Calu3 (cell line): ENCODE measurements at regions not wholly inside any gene's neighbourhood (a gene's known extent, or its start where the extent isn't known, plus 50 kb on each side); places are given as distances from the start of the nearest gene placed in this dataset.
"Not testable (repeated sequence)": the region's sequence is repeated elsewhere in the genome, so short reads cannot be mapped to it uniquely, and the experiment has no call there.

Source experiments
- BruUV-seq: library from RNA; stranded (reverse); fragments of 400-500 nt; replicated peaks from 2 replicates; lab custom pipeline; 2021; lab: Mats Ljungman, UMichigan
- CTCF ChIA-PET: fragments of 300-600 bp; sonication (Branson Sonifier 250); formaldehyde crosslinking; loops from one replicate; lab custom pipeline; 2022; ENCODE audit warnings: antibody characterized with exemption; lab: Charles Lee
- DNase-seq: peaks from one replicate; pipeline ENCODE4 v3.0.0; 2022
- H3K27ac Mint-ChIP-seq: one replicate; pipeline ENCODE4 v1.8.0; 2022; ENCODE audit warnings: mixed read lengths; ENCODE audit not compliant: unreplicated experiment
- H3K27me3 Mint-ChIP-seq: one replicate; pipeline ENCODE4 v1.8.0; 2022; ENCODE audit warnings: mixed read lengths; ENCODE audit not compliant: unreplicated experiment
- H3K36me3 Mint-ChIP-seq: one replicate; pipeline ENCODE4 v1.8.0; 2022; ENCODE audit warnings: mild to moderate bottlenecking, moderate library complexity, mixed read lengths; ENCODE audit not compliant: insufficient read depth, unreplicated experiment
- H3K4me1 Mint-ChIP-seq: one replicate; pipeline ENCODE4 v1.8.0; 2022; ENCODE audit warnings: mild to moderate bottlenecking, low read depth, mixed read lengths; ENCODE audit not compliant: unreplicated experiment
- H3K4me3 Mint-ChIP-seq: one replicate; pipeline ENCODE4 v1.8.0; 2022; ENCODE audit warnings: mild to moderate bottlenecking, low read depth, moderate library complexity, mixed read lengths; ENCODE audit not compliant: unreplicated experiment
- H3K9me3 Mint-ChIP-seq: one replicate; pipeline ENCODE4 v1.8.0; 2022; ENCODE audit warnings: low read depth, mixed read lengths; ENCODE audit not compliant: unreplicated experiment
- intact Hi-C: fragments of 100-400 bp; cut with micrococcal nuclease; formaldehyde crosslinking; loops from one replicate; pipeline ENCODE4 v1.10.0; 2022; ENCODE audit not compliant: unreplicated experiment
- TF ChIP-seq, protein P1 (sequence below): fragments of 200-600 bp; IDR thresholded peaks from one replicate; pipeline ENCODE4 v1.8.0; 2022; ENCODE audit warnings: antibody characterized with exemption; ENCODE audit not compliant: unreplicated experiment

DNA sequence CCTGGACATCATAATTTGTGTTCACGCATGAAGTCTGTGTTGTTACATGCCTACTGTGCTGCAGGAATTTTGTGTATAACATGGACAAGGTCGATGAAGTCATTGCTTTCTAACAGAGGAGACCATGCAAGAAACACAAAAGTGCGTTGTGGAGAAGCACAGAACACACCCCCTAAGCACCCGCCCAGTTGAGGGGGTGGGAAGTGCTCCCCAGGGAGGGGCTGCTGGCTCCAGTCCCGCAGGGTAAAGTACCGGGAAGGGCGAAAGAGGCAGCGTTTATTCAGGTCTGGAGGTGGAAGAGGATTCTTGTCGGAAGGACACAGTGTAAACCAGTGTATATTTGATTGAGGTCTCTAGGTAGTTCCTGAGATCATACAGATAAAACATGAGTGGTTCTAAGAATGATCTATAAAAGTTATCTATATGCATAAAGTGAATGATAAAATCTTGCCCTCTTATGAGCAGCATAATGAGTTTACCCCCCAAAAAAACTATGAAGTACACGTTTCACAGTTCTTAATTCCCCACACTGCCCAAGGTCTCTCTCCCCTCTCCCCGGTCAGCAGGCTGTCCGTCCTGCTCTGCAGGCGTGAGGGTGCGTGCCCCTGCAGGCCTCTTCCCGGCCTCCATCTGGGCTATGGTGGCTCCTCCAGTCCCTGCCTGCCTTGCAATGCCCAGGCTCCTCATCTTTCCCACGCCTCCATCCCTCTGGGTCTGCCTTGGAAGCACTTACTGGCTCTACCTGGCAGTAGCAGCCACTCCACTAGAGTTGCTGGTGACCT lies 159.7 kb downstream of the THBS2 start:
- peaks cover 19% of the 10 kb centered on the region for H3K9me3 Mint-ChIP-seq
- no TSS peak for BruUV-seq
- DNase-seq, result no peak
- no peaks in the 10 kb centered on the region for H3K36me3 Mint-ChIP-seq
- H3K27ac Mint-ChIP-seq, result no peak overlapping the region
- H3K4me3 Mint-ChIP-seq, result no peak overlapping the region
- CTCF ChIA-PET, result no interaction called here
- H3K4me1 Mint-ChIP-seq, result no peaks in the 10 kb centered on the region
- no peaks in the 10 kb centered on the region for H3K27me3 Mint-ChIP-seq
- intact Hi-C loops, result no loop called here
- TF ChIP-seq, protein P1, sequence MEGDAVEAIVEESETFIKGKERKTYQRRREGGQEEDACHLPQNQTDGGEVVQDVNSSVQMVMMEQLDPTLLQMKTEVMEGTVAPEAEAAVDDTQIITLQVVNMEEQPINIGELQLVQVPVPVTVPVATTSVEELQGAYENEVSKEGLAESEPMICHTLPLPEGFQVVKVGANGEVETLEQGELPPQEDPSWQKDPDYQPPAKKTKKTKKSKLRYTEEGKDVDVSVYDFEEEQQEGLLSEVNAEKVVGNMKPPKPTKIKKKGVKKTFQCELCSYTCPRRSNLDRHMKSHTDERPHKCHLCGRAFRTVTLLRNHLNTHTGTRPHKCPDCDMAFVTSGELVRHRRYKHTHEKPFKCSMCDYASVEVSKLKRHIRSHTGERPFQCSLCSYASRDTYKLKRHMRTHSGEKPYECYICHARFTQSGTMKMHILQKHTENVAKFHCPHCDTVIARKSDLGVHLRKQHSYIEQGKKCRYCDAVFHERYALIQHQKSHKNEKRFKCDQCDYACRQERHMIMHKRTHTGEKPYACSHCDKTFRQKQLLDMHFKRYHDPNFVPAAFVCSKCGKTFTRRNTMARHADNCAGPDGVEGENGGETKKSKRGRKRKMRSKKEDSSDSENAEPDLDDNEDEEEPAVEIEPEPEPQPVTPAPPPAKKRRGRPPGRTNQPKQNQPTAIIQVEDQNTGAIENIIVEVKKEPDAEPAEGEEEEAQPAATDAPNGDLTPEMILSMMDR, result no peak

DNA sequence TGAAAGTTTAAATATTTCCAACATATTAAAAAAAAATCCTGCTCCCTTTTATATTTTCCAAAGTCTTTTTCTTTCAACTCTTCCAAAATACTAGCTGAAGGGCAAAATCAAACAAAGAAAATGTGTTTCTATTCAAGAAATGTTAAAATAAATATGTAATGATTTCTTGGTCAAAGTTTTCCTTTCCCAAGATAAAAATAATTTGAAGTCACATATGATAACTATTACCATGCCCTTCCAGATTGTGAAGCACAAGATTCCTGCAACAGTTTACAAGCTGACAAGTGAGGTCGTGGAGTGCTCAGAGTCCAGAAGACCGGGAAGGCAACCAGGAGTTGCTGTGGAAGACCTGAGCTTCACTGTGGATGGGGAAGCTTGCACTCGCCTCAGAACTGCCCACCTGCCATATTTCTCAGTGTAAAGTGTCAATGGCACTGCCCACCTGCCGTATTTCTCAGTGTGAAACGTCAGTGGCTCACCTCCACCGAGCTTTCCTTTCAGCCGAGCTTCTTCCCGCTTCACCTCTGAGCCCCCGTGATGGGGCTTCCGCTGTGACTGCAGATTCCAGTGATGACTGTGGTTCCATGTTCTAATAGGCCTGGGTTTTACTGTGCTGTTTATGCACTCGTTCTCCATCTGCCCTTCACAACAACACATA lies 160.5 kb downstream of the THBS2 start:
- intact Hi-C loops, result no loop called here
- CTCF ChIA-PET, result no interaction called here

DNA sequence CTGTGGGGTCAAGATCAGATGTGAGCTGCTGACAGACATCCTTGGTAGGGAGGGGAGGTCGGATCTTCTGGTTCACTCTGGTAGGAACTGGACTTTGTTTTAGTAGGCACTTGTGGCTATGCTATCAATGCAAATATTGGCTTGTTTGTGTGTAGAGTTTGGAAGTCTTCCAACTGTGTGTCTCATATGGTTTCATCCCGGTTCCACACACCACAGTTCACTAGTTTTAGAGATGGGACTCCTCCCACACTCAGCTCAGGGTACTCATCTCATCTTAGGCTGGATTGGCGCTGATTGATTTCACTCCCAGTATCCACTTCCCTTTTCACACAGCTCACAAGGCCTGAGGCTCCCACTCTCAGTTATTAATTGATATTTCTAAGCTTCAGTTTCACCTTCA lies 161.3 kb downstream of the THBS2 start:
- CTCF ChIA-PET, result no interaction called here
- no peak overlapping the region for H3K27ac Mint-ChIP-seq
- no peaks in the 10 kb centered on the region for H3K4me1 Mint-ChIP-seq
- no peak for DNase-seq
- H3K9me3 Mint-ChIP-seq, result peaks cover 20% of the 10 kb centered on the region
- H3K4me3 Mint-ChIP-seq, result no peak overlapping the region
- BruUV-seq, result no TSS peak
- H3K36me3 Mint-ChIP-seq, result no peaks in the 10 kb centered on the region
- TF ChIP-seq, protein P1, result no peak
- no peaks in the 10 kb centered on the region for H3K27me3 Mint-ChIP-seq
- intact Hi-C loops, result no loop called here

More for the DNA sequence above, 160.5 kb downstream of the THBS2 start:
- Mint-ChIP-seq H3K27ac (no peak overlapping the region), H3K27me3 (no peaks in the 10 kb centered on the region), H3K36me3 (no peaks in the 10 kb centered on the region), H3K4me3 (no peak overlapping the region), H3K9me3 (peaks cover 20% of the 10 kb centered on the region), H3K4me1 (no peaks in the 10 kb centered on the region)
- no peak for DNase-seq
- BruUV-seq, result no TSS peak
- TF ChIP-seq, protein P1, result no peak

DNA sequence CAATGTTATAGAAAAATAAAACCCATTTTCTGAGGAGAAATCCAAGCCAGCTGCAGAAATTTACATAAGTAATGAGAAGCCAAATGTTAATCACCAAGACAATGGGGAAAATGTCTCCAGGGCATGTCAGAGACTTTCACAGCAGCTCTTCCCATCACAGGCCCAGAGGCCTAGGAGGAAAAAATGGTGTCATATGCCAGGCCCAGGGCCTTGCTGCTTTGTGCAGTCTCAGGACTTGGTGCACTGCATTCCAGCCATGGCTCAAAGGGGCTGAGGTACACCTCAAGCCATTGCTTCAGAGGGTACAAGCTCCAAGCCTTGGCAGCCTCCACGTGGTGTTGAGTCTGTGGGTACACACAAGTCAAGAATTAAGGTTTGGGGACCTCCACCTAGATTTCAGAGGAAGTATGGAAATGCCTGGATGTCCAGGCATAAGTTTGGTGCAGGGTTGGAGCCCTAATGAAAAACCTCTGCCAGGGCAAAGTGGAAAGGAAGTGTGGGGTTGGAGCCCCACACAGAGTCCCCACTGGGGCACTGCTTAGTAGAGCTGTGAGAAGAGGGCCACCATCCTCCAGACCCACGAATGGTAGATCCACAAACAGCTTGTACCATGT lies 163.0 kb downstream of the THBS2 start:
- H3K27me3 Mint-ChIP-seq, intact Hi-C loops, DNase-seq, H3K4me3 Mint-ChIP-seq, H3K36me3 Mint-ChIP-seq, H3K4me1 Mint-ChIP-seq, BruUV-seq, CTCF ChIA-PET, H3K27ac Mint-ChIP-seq: not testable (repeated sequence)
- peaks cover 20% of the 10 kb centered on the region for H3K9me3 Mint-ChIP-seq
